ENCODE measurements at regions not wholly inside any gene's neighbourhood (a gene's known extent, or its start where the extent isn't known, plus 50 kb on each side); places are given as distances from the start of the nearest gene placed in this dataset.

DNA sequence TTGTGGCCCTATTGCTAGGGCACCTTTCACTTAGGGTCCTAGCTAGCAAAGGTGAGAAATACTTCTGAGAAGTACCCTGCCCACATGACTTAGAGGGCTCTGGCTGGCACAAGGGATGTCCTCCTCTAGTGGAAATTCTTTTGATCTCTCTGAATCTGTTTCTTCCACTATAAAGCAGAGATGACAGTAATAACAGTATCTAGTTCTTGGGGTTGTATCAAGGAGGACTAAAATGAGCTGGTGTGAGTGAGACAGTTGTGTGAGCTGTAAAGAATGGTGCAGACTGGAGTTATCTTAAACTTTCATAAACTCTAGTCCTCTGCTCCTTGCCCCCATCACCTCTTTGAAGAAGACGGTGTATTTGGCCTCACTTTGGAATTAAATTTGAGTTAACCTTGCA is 157.8 kb upstream of the PLET1 start:
- TF ChIP-seq POLR2A (IDR thresholded peaks at IDR 0.05; ENCODE audit: low read length) (no peak), GATA1 (IDR thresholded peaks at IDR 0.05; ENCODE audit: low read depth, low read length) (no peak)

All from erythroblast (primary cell).